ENCODE measurements at regions not wholly inside any gene's neighbourhood (a gene's known extent, or its start where the extent isn't known, plus 50 kb on each side); places are given as distances from the start of the nearest gene placed in this dataset.

GRCh38 chr13:26821672-26822071, 61.1 kb upstream of the GPR12 start:
- TF ChIP-seq CEBPB (IDR thresholded peaks at IDR 0.05) (no peak), EP300 (IDR thresholded peaks at IDR 0.05; ENCODE audit: borderline replicate concordance) (no peak), NFIC (IDR thresholded peaks at IDR 0.05) (no peak), USF1 (IDR thresholded peaks at IDR 0.05) (no peak), RAD21 (IDR thresholded peaks at IDR 0.05; ENCODE audit: low read depth) (no peak), REST (IDR thresholded peaks at IDR 0.05; ENCODE audit: low read depth) (no peak), YY1 (IDR thresholded peaks at IDR 0.05; ENCODE audit: low read depth) (no peak), TAF1 (IDR thresholded peaks at IDR 0.05; ENCODE audit: low read depth) (no peak)
